Right lobe of liver (tissue), 6 donors: ENCODE measurements at regions not wholly inside any gene's neighbourhood (a gene's known extent, or its start where the extent isn't known, plus 50 kb on each side); places are given as distances from the start of the nearest gene placed in this dataset.

Experiments
- ATAC-seq, 4 donors: fragments of 200-7000 bp; cut with Tn5 transposase; one replicate each; pipeline ENCODE4 v1.9.1; 2020; ENCODE audit warnings: mild to moderate bottlenecking in 4 of 4, moderate library complexity in 4 of 4
- DNase-seq, 3 donors: peaks; one replicate each; pipeline ENCODE4 v3.0.0-alpha.2; 2020
- H3K27ac ChIP-seq, 3 donors: fragments of 200-600 bp; one replicate each; pipeline ENCODE4 v1.8.0; 2022
- H3K27me3 ChIP-seq, 2 donors: fragments of 200-600 bp; one replicate each; pipeline ENCODE4 v1.8.0; 2022
- H3K36me3 ChIP-seq, 4 donors: fragments of 200-600 bp; sonication (generic) in 1 of 4; one replicate each; pipeline versions ENCODE4 v1.5.1 to v1.8.0; 2017 to 2022; ENCODE audit warnings: control low read depth in 1 of 4
- H3K4me1 ChIP-seq, 4 donors: fragments of 200-600 bp; sonication (generic) in 1 of 4; one replicate each; pipeline versions ENCODE4 v1.5.1 to v1.8.0; 2017 to 2022; ENCODE audit warnings: control low read depth in 1 of 4
- H3K4me3 ChIP-seq, 3 donors: fragments of 200-600 bp; one replicate each; pipeline ENCODE4 v1.8.0; 2022
- H3K9me3 ChIP-seq, 4 donors: fragments of 200-600 bp; sonication (generic) in 1 of 4; one replicate each; pipeline versions ENCODE4 v1.5.1 to v1.8.0; 2017 to 2022; ENCODE audit warnings: control low read depth in 1 of 4
- CTCF ChIP-seq, 4 donors: fragments of 200-600 bp in 3 of 4; fragments of 450-650 bp in 1 of 4; IDR thresholded peaks; one replicate each; pipeline versions ENCODE4 v1.5.1 to v1.8.0; 2016 to 2022; ENCODE audit warnings: antibody characterized with exemption in 4 of 4, mild to moderate bottlenecking in 2 of 4
- POLR2A ChIP-seq: fragments of 450-650 bp; IDR thresholded peaks from one replicate; pipeline ENCODE4 v1.6.1; 2017; ENCODE audit warnings: antibody characterized with exemption, mild to moderate bottlenecking
- WGBS: methylation state at CpG from one replicate; pipeline ENCODE4 v1.1.6; 2018; ENCODE audit warnings: low coverage, low lambda C conversion rate; ENCODE audit not compliant: insufficient coverage; ENCODE audit errors: missing lambda C conversion rate; 5-methylcytosine and 5-hydroxymethylcytosine counted together
- intact Hi-C, 2 donors: fragments of 100-400 bp; cut with DNase I; formaldehyde crosslinking; loops; one replicate each; pipeline versions ENCODE4 v1.11.2 to v1.14.1; 2022
- donor health status: DM: no; HTN: yes; CAD: no.
- donor health status: DM: no; HTN: no; CAD: no.
- donor health status: DM: no; HTN: no; CAD: no.
- donor health status: DM: no; HTN: yes; CAD: no.
- donor health status: DM: no; HTN: yes; CAD: no.

- WGBS, result 42% methylated on average over 3 of the region's 3 CpGs
- H3K27me3 ChIP-seq, result no peaks in the 10 kb centered on the region
- no peak for DNase-seq
- H3K36me3 ChIP-seq, result no peaks in the 10 kb centered on the region
- H3K4me1 ChIP-seq, result no peaks in the 10 kb centered on the region
- no peak overlapping the region for H3K27ac ChIP-seq
- H3K4me3 ChIP-seq, result no peak overlapping the region
- TF ChIP-seq POLR2A (no peak), CTCF (IDR thresholded peaks at IDR 0.05) (no peak)
- peaks cover 0 to 2% (median 0%) of the 10 kb centered on the region in 4 donors for H3K9me3 ChIP-seq
- intact Hi-C loops, result no loop called here
- ATAC-seq, result no peak
Measured at GRCh38 chrX:38746102-38746501, 55.2 kb upstream of the MID1IP1 start.

- Histone ChIP-seq H3K4me1 (no peaks in the 10 kb centered on the region), H3K9me3 (no peaks in the 10 kb centered on the region), H3K4me3 (no peak overlapping the region), H3K27ac (no peak overlapping the region), H3K36me3 (no peaks in the 10 kb centered on the region), H3K27me3 (no peaks in the 10 kb centered on the region)
- WGBS, result 25% methylated on average over 1 of the region's 1 CpG
- DNase-seq, result no peak
- no peak for ATAC-seq
- TF ChIP-seq POLR2A, result no peak
- no peak for TF ChIP-seq CTCF (IDR thresholded peaks at IDR 0.05)
- intact Hi-C loops, result loop anchor here in 1 of 2 donors (10.0 kb wide), 1 partner anchor 394 kb away; no protein-coding TSS in a partner anchor
Measured at GRCh38 chrX:38750551-38750950, 50.7 kb upstream of the MID1IP1 start.
